Dermis microvascular lymphatic vessel endothelial cell (primary cell): ENCODE measurements at regions not wholly inside any gene's neighbourhood (a gene's known extent, or its start where the extent isn't known, plus 50 kb on each side); places are given as distances from the start of the nearest gene placed in this dataset.

Experiments used
- DNase-seq, 2 donors: peaks; one replicate each; pipeline versions ENCODE4 v3.0.0 to v3.0.0-alpha.2; 2010; ENCODE audit warnings: low read depth in 2 of 2

DNA sequence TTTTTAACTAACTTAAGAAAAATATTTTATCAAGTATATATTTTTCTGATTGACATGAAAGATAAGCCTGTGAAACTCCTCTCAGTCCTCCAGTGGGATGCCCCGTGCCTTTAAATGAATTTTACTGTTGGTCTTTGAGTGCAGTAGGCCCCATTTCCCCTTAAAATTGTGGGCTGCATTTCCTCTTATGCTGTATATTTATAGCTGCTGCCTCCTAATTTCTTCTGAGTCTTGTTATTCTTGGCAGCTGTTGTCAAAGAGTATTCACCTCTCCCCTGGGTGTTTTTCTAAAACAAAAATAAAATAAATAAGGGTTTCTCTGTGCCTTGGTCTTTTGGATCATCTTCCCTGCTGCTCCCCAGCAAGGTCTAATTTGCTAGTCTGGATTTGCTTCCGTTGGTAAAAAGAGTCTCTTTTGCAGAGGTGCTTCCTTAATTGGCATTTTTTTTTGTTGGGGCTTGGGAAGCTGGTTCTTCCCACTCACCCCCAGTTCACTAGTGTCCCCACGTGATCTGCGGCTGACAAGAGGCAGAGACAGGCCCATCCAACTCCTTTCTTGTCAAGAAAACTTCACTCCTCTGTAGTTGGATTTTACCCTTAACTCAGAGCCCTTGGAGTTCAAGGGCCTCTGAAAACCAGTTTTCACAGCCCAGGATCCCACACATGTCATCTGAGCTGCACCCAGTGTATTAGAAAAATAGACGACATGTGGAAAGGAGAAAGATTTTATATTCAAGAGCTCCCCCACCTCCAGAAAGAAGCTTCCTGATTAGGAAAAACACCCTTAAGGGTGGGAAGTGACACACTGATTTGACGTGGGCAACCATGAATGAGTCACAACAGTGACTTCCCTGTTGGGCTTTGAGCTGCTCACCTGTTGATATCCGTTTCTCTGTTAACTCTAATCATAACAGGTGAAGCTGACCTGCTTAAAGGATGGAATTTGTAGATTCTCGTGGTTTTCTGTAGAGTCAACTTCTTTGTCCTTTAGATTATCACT, 431.5 kb downstream of the DCDC2C start:
- DNase-seq = no peak

DNA sequence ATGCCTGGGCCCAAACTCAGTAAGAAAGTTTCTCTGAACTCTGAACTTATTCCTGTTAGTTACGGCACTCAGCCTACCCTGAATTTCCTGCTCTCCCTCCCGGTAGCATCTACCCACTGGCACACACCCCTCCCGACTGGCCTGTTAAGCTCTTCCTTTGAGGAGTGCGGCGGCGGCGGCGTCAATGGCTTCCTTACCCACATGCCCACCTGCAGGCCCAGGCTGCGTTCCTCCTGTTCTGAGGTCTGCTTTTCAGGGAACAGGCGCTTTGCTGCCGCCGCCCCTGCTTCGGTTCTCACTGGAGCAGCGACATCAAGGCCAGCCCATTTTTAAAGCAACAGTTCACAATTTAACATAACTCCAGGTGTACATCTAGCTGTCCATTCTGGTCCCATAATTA, 432.4 kb downstream of the DCDC2C start:
- DNase-seq = no peak

DNA sequence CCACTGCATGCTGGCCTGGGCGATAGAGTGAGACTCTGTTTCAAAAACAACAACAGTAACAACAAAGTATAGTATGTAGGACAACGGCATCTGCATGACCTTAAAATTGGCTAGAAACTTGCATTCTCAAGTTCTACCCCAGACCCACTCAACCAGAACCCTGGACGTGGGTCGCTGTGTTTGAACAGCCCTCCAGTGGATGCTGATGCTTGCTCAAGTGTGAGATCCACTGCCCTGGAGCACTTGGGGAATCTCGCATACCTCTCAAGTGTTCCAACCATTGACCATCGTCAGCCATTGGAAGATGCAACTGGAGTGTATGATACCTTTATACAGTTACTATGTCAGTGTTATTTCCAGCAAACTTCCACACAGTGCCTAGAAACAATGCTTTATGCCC, 435.9 kb downstream of the DCDC2C start:
- no peak for DNase-seq

DNA sequence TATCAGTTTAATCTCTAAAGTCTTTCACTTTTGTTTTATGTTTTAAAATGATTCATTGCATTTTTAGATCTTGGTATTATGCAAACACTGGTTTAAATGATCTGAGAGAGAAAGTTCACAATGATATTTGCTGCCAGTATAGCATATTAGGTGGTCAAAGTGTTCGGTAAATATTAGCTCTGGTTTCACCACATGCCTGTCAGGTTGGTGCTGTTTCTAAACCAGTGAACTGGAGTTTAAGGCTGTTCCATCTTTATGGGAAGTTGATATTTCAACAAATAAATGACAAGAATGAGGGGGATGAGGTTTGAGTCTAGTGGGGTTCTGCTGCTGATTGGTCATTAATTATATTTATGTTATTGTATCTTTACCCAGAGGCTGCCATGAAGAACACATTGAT, 436.4 kb downstream of the DCDC2C start:
- no peak for DNase-seq

DNA sequence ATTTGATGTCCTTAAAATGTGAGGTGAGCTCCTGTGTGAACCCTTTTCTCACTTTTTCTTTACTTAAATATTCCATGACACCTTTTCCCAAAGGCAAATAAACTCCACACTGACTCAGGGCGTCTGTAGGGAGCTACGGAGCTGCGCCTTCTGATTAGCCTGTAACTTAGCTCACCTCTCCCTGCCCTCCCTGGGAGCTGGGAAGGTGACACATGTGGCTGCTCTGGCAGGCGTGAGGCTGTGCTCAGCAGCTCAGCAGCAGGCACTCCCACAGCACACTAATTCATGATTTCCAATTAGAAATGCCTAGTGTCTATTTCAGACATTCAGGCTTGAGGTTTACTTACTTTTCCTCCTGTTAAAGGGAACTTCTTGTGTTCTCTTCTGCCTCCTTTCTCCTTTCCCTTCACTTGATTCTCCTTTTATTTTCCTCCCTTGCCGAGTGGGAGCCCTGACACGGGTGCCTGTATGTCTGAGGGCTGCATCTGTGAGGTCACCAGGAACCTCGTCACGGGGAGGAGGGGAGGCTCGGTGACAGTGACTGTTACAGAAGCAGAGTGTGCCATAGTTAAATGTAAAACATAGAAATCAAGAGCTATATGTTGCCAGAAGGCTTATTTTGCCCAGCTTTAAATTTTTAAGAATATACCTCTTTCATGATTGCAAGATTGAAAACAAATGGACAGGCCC, 437.1 kb downstream of the DCDC2C start:
- no peak for DNase-seq

DNA sequence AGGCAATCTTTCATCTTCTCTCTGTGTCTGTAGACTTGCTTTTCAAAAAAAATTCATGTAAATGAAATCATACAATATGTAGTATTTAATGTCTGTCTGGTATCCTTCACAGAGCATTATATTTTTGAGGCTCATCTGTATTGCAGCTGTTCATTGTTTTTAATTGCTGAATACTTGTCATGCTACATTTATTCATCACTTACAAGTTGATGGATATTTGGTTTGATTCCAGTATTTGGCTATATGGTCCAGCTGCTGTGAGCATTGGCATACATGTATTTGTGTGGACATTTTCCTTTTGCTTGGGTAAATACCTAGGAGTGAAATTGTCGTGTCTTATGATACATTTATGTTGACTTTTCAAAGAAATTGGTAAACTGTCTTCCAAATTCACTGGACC, 441.4 kb downstream of the DCDC2C start:
- DNase-seq = no peak

DNA sequence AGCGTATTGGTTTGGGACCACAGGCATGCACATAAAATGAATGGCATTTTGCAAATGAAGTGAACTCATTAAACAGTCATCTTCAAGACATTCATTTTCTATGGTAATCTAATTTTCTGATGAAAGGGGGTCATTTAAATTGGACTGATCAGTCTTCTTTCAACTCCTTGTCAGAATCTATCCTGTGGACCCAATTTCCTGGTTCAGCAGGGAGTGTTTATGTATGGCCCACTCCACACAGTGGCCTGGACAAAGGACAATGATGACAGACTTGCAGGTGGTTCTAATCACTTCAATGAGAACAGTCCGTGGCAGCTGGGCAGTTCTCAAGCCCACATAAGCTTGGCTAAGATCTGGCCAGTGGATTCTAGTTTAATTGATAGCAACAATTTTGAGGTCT, 448.1 kb downstream of the DCDC2C start:
- no peak for DNase-seq

DNA sequence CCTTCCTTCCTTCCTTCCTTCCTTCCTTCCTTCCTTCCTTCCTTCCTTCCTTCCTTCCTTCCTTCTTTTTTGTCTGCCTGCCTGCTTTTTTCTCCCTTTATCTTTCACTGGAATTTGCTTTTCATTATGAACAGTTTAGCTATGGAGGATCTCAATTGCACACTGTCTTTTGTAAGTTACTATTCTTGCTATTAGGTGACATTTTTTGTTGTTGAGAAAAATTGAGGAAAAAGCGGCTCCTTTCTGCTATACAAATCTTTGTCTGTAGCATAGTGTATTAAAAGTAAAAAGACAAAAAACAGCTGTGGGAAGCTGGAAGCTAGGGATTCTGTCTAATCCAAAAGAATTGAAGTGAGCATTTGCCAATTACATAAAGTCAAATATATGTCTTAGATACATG, 448.7 kb downstream of the DCDC2C start:
- DNase-seq = no peak

DNA sequence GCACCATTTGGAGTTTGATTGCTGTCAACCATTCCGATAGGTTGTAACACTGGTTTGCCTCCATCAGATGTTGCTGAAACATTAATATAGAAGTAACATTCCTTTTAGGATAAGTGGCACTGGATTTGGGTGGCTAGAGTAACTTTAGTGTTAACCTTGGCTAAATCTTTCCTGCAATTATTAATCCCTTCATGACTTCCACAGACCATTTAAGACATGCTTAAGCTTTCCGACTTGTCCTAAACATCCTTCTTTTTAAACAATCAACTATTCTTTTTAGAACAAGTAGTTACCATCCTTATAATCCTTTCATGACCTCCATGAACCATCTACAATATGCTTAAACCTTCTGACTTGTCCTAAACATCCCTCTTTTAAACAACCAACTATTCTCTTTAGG, 465.5 kb downstream of the DCDC2C start:
- no peak for DNase-seq

DNA sequence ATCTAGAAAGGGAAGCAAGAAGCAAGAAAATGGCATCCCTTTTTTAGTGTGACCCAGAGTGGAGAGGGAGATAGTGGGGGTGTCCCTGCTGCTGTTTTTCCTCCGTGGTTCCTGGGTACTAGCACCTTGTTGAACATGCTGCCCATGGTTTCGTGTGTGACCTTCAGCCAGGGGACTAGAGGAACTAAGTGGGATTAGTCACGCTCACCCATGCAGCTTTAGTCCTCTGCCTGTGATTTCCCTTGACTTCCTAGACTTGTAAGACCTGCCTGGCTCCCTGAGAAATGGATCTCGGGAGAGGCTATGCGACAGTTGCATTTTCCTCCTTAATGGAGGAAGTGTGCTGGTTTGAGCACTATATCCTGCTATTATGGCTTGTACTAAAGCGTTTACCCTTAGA, 471.4 kb downstream of the DCDC2C start:
- DNase-seq = no peak

DNA sequence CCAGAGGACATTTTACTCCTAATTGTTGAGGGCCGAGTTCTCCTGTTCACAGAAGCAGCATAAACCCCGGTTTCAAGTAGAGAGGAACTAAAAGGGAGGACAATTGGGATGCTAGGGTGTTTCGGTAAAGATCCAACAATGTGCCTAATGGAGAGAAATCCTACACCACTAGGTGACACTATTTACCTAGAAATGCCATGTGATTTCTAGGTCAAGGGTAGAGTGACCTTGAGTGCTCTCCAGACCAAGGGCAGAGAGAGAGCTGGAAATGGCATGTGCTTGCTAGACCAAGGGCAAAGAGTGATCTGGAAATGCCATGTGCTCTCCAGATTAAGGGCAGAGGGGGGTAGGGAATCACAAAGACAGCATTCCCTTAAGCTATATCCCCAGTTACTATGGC, 472.0 kb downstream of the DCDC2C start:
- DNase-seq = no peak

DNA sequence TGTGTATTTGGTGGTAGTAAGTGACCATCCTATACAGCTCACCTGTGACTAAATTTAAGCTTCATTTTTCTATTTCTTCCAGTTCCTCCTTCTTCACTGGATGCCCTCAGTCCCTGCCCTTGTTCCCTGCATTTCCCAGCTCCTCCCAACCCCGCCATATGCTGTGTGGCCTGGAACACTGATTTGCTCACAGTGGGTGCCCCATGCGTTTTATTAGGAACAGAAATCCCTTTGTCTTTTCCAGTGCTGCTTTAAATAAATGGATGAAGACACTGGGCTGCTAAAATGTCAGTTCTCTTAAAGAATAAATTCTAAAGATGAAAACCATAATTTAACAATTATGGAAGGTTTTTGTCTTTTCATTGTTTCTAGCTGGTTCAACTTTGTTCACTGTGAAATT, 477.3 kb downstream of the DCDC2C start:
- no peak for DNase-seq

DNA sequence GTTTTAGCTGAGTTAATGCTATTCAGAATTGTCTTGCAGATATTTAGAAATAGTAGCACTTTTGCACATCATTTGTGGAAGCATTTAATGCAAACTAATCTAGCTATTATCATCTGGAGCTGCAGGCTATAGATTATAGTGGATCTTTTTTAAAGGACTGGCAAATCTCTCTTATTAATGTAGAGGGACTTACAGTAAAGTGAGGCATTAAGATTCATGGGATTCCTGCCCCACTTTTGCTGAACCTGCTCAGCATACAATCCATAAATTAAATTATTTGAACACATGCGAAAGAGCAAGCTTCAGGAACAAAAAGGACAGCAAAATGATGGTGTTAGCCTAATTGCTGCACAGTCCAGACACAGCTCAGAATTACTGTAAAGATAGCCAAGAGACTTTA, 477.7 kb downstream of the DCDC2C start:
- no peak for DNase-seq

DNA sequence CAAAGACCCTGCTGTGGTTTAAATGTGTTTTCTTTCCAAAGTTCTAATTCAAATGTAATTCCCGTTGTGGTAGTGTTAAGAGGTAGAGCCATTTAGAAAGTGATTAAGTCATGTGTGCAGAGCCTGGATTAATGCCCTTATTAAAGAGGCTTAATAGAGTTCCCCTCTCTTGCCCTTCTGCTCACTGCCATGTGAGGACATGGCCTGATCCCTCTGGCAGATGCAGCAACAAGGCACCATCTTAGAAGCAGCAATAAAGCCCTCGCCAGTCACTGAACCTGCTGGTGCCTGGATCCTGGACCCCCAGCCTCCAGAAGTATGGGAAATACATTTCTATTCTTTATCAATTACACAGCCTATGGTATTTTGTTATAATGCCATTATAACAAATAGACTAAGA, 485.2 kb downstream of the DCDC2C start:
- DNase-seq = no peak

DNA sequence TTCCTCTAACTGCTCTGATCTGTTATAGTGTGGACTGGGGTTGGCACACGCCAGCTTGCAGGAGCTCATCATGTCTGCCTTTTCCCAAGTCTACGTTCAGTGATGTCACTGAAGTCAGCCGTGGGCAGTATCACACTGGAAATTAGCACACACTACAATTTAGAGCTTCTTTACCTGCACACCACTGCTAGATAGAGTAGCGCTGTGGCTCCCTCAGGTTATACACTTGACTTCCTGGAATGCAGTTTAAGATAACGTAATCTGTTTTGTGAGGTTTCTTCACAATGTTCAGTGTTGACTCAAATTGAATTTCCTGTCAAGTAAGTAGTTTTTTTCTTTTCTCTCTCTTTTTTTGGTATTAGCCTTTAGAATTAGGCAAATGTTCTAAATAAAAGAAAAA, 487.2 kb downstream of the DCDC2C start:
- DNase-seq = no peak

DNA sequence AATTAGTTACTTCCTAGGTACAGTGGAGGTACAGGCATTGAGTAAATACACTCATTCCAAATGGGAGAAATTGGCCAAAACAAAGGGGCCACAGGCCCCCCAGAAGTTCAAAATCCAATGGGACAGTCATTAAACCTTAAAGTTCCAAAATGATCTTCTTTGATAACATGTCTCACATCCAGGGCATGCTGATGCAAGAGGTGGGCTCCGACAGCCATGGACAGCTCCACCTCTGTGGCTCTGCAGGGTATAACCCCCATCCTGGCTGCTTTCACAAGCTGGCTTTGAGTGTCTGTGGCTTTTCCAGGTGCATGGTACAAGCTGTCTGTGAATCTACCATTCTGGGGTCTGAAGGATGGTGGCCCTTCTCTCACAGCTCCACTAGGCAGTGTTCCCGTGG, 488.7 kb downstream of the DCDC2C start:
- DNase-seq = no peak

DNA sequence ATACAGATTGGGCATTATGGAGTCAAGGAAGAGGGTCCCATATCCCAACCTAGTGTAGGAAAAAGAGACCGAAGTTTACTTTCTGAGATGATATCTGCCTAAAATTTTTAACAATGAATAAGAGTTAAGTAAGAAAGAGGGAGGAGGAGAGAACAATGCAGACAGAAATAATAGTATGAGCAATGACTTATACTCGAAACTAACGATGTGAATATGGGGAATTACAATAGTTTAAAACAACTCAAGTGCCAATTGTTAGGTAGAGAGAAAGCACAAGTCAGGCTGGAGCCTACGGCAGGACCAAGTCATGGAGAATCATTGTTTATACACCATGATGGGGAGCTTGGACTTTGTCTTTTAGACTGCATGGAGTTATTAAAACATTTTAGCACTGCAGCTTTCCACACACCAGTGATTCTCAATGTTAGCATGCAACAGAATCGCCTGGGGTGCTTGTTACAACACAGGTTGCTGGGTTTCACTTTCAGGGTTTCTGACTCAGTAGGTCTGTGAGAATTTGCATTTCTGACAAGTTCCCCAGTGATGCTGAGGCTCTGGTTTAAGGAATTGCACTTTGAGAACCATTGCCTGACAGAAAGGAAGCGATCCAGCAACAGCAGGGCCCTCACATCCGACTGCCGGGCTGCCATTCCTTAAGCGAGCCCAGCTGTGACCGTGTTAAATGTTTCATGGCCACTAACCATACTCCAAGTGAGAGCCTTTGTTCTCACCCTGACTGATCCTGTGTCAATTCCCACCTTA, 511.2 kb downstream of the DCDC2C start:
- no peak for DNase-seq

DNA sequence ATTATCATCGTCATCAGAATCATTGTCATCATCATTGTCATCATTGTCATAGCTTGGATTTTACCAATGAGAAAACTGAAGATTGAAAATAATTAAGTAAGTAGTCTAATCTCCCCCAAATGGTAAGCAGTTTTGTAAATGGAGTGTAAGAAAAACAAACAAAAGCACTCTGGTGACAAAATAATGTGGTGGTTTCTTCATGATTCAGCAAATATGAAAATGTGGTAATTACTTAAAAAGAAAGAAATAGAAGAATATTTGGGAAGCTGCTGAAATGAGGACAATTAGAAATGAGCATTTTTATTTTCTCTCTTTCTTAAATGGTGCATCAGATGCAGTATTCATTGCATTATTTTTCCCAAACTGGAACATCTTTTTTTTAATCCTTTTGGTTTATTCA, 514.4 kb downstream of the DCDC2C start:
- no peak for DNase-seq

DNA sequence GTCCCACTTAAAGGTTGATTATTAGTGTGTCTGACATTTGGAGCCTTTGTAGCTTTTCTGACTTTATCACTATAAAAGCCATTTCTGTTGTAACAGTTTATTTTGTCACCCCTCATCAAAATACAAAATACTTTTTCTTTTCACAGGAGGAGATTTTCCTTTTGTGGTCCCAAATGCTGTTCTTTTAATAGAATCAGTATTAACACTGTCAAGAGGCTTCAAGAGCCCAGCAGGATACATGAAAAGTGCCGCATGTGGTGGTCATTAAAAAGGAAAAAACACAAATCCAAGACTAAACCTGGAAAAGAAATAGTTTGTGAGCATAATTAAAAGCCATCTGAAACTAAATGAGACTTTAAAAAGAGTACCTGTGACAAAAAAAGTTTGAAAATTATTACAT, 515.7 kb downstream of the DCDC2C start:
- no peak for DNase-seq

DNA sequence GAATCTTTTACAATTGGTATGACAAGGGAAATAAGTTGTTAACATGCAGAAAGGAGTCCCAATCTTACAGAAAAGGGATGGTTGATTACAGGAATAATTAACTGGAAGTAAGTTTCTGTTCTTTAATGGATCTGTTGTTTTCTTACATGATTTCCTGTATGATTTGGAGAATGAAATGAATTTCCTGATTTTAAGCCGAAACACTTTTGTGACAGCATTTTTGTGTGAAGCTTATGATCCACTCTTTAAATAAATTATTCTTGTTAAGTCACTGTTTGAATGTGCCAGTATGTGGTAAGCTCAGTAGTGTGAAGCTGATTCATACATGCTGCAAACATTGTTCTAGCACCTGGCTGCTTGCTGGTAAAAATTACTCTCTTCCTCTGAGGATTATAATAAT, 516.2 kb downstream of the DCDC2C start:
- no peak for DNase-seq

DNA sequence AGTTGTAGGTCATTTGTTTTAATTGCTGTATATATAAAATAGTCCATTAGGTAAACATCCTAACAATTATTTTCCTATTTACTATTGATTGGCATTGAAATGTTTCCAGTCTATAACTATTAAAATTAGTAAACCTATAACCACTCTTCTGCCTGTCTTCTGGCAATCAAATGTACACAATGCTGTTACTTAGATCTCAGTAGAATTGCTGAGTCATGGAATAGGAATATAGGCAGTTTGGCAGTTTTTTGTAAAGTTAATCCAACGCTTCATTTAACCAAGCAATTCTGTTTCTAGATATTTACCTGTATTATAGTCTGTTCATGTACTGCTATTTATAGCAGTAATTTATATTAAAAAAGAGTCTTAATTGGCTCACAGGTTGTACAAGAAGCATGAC, 518.1 kb downstream of the DCDC2C start:
- DNase-seq = no peak

DNA sequence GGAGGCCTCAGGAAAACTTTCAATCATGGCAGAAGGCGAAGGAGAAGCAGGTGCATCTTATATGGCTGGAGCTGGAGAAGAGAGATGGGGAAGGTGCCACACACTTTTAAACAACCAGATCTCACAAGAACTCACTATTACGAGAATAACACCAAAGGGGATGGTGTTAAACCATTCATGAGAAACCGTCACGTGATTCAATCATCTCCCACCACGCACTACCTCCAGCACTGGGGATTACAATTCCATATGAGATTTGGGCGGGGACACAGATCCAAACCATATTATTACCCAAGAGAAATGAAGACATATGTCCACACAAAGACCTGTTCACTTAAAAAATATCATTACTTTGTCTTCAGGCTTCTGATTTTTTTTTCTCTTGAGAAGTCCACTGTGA, 518.5 kb downstream of the DCDC2C start:
- DNase-seq = no peak
